ENCODE measurements at regions not wholly inside any gene's neighbourhood (a gene's known extent, or its start where the extent isn't known, plus 50 kb on each side); places are given as distances from the start of the nearest gene placed in this dataset.

DNA sequence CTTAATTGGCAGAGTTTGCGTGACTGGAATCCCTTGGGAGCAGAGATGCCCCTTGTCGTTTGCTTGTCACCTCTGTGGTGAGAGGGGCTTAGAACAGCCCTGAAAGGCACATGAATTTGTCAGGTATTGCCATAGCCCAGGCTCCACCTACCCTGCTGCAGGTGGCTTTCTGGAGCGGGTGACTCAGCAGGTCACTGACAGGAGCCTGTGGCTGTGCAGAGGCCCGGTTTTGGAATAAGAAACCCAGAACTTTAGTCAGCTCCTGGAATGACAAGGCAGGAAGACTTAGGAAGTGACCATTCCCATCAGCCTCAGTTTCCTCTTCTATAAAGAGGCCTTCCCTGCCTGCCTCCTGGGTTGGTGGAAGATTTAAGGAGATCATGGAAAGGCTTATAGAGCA, 539.7 kb downstream of the INSC start:
- no peak for TF ChIP-seq POLR2A (IDR thresholded peaks at IDR 0.05; ENCODE audit: low read length)
- no peak for TF ChIP-seq GATA1 (IDR thresholded peaks at IDR 0.05; ENCODE audit: low read depth, low read length)

Data from erythroblast (primary cell).